ENCODE measurements at regions not wholly inside any gene's neighbourhood (a gene's known extent, or its start where the extent isn't known, plus 50 kb on each side); places are given as distances from the start of the nearest gene placed in this dataset.

DNA sequence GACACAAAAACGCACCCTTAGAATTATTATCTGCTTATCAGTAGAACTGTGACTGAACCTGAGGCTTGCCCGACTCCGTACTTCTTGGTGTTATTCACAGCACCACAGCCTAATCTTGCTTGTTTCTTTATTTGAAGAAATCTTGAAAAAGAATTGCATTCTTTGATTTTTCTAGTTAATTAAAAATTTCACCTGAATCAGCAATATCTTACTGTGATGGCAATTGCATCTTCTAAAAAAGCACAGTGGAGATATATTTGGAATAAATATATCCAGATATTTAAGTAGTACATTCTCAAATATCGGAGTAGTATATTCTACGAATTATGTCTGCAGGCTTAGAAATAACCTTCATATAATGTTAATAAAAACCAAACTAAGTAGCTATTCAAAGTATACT, 90.1 kb upstream of the LYSMD4 start:
- FAIRE-seq (no peak), DNase-seq (ENCODE audit: low read depth in 1 of 2, low spot score in 2 of 2) (no peak)
- Histone ChIP-seq H2BK15ac (ENCODE audit: low read length) (no peak overlapping the region), H3K9me3 (ENCODE audit: insufficient read depth in 2 of 2, low read depth in 1 of 2, low read length in 1 of 2) (no peaks in the 10 kb centered on the region), H3K23ac (ENCODE audit: insufficient read length) (no peak overlapping the region), H4K8ac (ENCODE audit: extremely low read depth, insufficient read depth, low read length) (no peak overlapping the region), H2BK20ac (ENCODE audit: low read length) (no peak overlapping the region), H2BK120ac (replicated peaks; ENCODE audit: low read depth, low read length) (no peak overlapping the region), H3K23me2 (ENCODE audit: low read depth, low read length) (no peaks in the 10 kb centered on the region), H2BK5ac (ENCODE audit: low read depth, low read length) (no peak overlapping the region), H3K4me1 (replicated peaks in 1 of 4; ENCODE audit: control insufficient read depth in 3 of 4, insufficient read depth in 4 of 4, low read length in 3 of 4) (no peaks in the 10 kb centered on the region), H2BK12ac (ENCODE audit: low read depth, low read length) (no peak overlapping the region), H3K56ac (replicated peaks; ENCODE audit: insufficient read length, low read depth, low read length) (no peak overlapping the region), H2AK5ac (ENCODE audit: low read depth, low read length) (no peak overlapping the region), H4K91ac (replicated peaks; ENCODE audit: insufficient read length, low read length) (no peak overlapping the region), H3K9ac (replicated peaks in 1 of 4; ENCODE audit: extremely low read depth in 1 of 4, low read depth in 3 of 4, low read length in 3 of 4) (no peak overlapping the region), H3K27ac (ENCODE audit: low read depth, low read length) (no peak overlapping the region), H3K4ac (replicated peaks; ENCODE audit: insufficient read length, low read depth, low read length) (no peak overlapping the region), H4K20me1 (replicated peaks in 1 of 2; ENCODE audit: control insufficient read depth in 1 of 2, insufficient read depth in 2 of 2, low read length in 2 of 2) (no peaks in the 10 kb centered on the region), H3K36me3 (ENCODE audit: control insufficient read depth in 2 of 4, insufficient read depth in 4 of 4, low read length in 3 of 4) (no peaks in the 10 kb centered on the region), H3K18ac (ENCODE audit: extremely low read depth, low read length) (no peak overlapping the region), H3K14ac (ENCODE audit: insufficient read length) (no peak overlapping the region), H3K79me1 (ENCODE audit: low read depth, low read length) (no peaks in the 10 kb centered on the region), H4K5ac (ENCODE audit: insufficient read length, low read depth, low read length) (no peak overlapping the region), H3K79me2 (ENCODE audit: control insufficient read depth in 1 of 2, insufficient read depth in 2 of 2, low read length in 2 of 2) (no peaks in the 10 kb centered on the region), H3K4me2 (ENCODE audit: insufficient read depth in 1 of 2, low read depth in 2 of 2, low read length in 2 of 2) (no peak overlapping the region), H3K27me3 (replicated peaks in 1 of 4; ENCODE audit: control insufficient read depth in 3 of 4, extremely low read depth in 1 of 4, insufficient read depth in 3 of 4, low read length in 3 of 4) (no peaks in the 10 kb centered on the region), H2AFZ (ENCODE audit: low read length) (no peak overlapping the region), H3K4me3 (ENCODE audit: extremely low read depth in 1 of 4, insufficient read depth in 2 of 4, low read depth in 3 of 4, low read length in 4 of 4) (no peak overlapping the region)
- POLR2A ChIA-PET (ENCODE audit: partially characterized antibody), result no interaction called here
- no peak for TF ChIP-seq CEBPB (IDR thresholded peaks at IDR 0.05; ENCODE audit: low read depth, low read length)
- TF ChIP-seq SRF (IDR thresholded peaks at IDR 0.05; ENCODE audit: low read depth, low read length), result no peak
- TF ChIP-seq POU5F1 (IDR thresholded peaks at IDR 0.05; ENCODE audit: low read depth, low read length), result no peak
- CTCF ChIA-PET (ENCODE audit: partially characterized antibody), result no interaction called here
- WGBS, 2 experiments (ENCODE audit: extremely low coverage in 1 of 2, insufficient coverage in 1 of 2, insufficient read length in 1 of 2, insufficient replicate concordance in 2 of 2, low coverage in 1 of 2, low lambda C conversion rate in 2 of 2, missing lambda C conversion rate in 1 of 2), result 83% methylated on average over 5 of the region's 5 CpGs; no CpG with 5 or more reads in 1 of the 2 experiments
